H1 (cell line): ENCODE measurements at regions not wholly inside any gene's neighbourhood (a gene's known extent, or its start where the extent isn't known, plus 50 kb on each side); places are given as distances from the start of the nearest gene placed in this dataset.

Experiments used
- CHD2 ChIP-seq: IDR thresholded peaks from 2 replicates; pipeline ENCODE4 v1.6.1; 2012; ENCODE audit warnings: low read length, improper control_type of control experiment
- JUND ChIP-seq: IDR thresholded peaks from 2 replicates; pipeline ENCODE4 v1.6.1; 2011; ENCODE audit warnings: mild to moderate bottlenecking, improper control_type of control experiment, low read length
- POLR2A ChIP-seq, 2 experiments: IDR thresholded peaks; 1 replicate in 1 of 2; 2 replicates in 1 of 2; pipeline ENCODE4 v1.6.1; 2011; ENCODE audit warnings: low read depth in 2 of 2, low read length in 2 of 2, mild to moderate bottlenecking in 2 of 2; ENCODE audit errors: control extremely low read depth in 1 of 2
- ZNF274 ChIP-seq: IDR thresholded peaks from 2 replicates; pipeline ENCODE4 v1.7.0; 2012; ENCODE audit warnings: low read length, borderline replicate concordance; ENCODE audit errors: extremely low read depth
- TF ChIP-seq, protein P1 (sequence below), 3 experiments: IDR thresholded peaks; 1 replicate in 2 of 3; 2 replicates in 1 of 3; pipeline versions ENCODE4 v1.5.1 to v1.6.1; 2011; ENCODE audit warnings: low read length in 3 of 3, mild to moderate bottlenecking in 3 of 3, inconsistent platforms in 2 of 3, low read depth in 1 of 3, moderate library complexity in 1 of 3; ENCODE audit not compliant: insufficient read depth in 1 of 3; ENCODE audit errors: control extremely low read depth in 1 of 3

DNA sequence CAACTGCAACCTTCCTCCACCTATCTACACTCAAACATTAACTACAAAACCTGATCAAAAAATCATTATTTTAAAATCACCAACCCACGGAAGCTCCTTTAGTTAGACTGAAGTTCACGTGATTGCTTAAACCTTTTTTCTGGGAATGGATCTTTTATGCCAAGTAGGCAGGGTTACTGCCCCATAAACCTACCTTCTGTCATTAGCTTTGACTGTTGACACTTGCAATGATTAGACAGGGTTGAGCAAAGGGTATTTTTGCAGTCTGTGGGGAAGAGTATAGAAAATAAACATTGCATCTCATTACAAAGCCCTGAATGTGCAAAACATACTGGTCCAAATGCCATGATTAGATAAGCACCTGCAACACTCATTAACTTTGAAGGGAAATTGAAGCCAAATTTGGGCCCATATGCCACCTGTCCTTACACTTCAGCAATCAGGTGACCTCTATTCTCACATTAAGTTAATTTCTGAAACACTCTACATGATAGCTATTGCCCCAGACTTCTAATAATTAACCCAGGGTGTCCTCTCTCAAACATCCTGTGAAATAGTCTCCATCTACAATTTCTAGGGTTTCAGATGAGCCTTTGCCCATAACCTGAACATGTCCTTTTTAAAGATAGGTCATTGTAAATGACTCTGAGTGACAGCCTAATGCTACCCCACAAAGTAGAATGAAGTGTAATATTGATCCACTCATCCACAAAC, 156.0 kb upstream of the PLEKHG7 start:
- TF ChIP-seq, protein P1, sequence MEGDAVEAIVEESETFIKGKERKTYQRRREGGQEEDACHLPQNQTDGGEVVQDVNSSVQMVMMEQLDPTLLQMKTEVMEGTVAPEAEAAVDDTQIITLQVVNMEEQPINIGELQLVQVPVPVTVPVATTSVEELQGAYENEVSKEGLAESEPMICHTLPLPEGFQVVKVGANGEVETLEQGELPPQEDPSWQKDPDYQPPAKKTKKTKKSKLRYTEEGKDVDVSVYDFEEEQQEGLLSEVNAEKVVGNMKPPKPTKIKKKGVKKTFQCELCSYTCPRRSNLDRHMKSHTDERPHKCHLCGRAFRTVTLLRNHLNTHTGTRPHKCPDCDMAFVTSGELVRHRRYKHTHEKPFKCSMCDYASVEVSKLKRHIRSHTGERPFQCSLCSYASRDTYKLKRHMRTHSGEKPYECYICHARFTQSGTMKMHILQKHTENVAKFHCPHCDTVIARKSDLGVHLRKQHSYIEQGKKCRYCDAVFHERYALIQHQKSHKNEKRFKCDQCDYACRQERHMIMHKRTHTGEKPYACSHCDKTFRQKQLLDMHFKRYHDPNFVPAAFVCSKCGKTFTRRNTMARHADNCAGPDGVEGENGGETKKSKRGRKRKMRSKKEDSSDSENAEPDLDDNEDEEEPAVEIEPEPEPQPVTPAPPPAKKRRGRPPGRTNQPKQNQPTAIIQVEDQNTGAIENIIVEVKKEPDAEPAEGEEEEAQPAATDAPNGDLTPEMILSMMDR (IDR thresholded peaks at IDR 0.05; ENCODE audit: control extremely low read depth in 1 of 3, insufficient read depth in 1 of 3, low read depth in 1 of 3, low read length in 3 of 3), result no peak
- TF ChIP-seq ZNF274, result no peak
- no peak for TF ChIP-seq POLR2A (IDR thresholded peaks at IDR 0.05; ENCODE audit: control extremely low read depth in 1 of 2, low read depth in 2 of 2, low read length in 2 of 2)
- no peak for TF ChIP-seq JUND
- no peak for TF ChIP-seq CHD2
